GM12892 (cell line): ENCODE measurements at regions not wholly inside any gene's neighbourhood (a gene's known extent, or its start where the extent isn't known, plus 50 kb on each side); places are given as distances from the start of the nearest gene placed in this dataset.

Experiments used
- POLR2A ChIP-seq: IDR thresholded peaks from 2 replicates; pipeline ENCODE4 v1.6.1; 2011; ENCODE audit warnings: low read depth, low read length, control low read depth
- POLR2AphosphoS5 ChIP-seq: IDR thresholded peaks from 2 replicates; pipeline ENCODE4 v1.6.1; 2011; ENCODE audit warnings: low read depth, low read length, control low read depth
- TAF1 ChIP-seq: IDR thresholded peaks from 2 replicates; pipeline ENCODE4 v1.6.1; 2011; ENCODE audit warnings: low read depth, mild to moderate bottlenecking, control low read depth, low read length, borderline replicate concordance

GRCh38 chr1:5571438-5571837 is 420.8 kb downstream of the NPHP4 start:
- TF ChIP-seq POLR2A (no peak), TAF1 (no peak), POLR2AphosphoS5 (no peak)
